OCI-LY7 (cell line): ENCODE measurements at regions not wholly inside any gene's neighbourhood (a gene's known extent, or its start where the extent isn't known, plus 50 kb on each side); places are given as distances from the start of the nearest gene placed in this dataset.

Experiments
- BruUV-seq: library from RNA; stranded (reverse); fragments of 400-500 nt; replicated peaks from 2 replicates; lab custom pipeline; 2021; lab: Mats Ljungman, UMichigan
- CTCF ChIA-PET: fragments of 300-600 bp; sonication (Branson Sonifier 250); formaldehyde crosslinking; loops from one replicate; lab custom pipeline; 2022; ENCODE audit warnings: antibody characterized with exemption; ENCODE audit not compliant: unreplicated experiment; lab: Charles Lee
- POLR2A ChIA-PET: fragments of 300-600 bp; sonication (Branson Sonifier 250); formaldehyde crosslinking; loops from one replicate; lab custom pipeline; 2022; ENCODE audit warnings: antibody characterized with exemption; lab: Charles Lee
- DNase-seq: peaks from one replicate; pipeline ENCODE4 v3.0.0-alpha.2; 2015; ENCODE audit warnings: low spot score
- H2AFZ ChIP-seq: fragments of 200-600 bp; sonication (generic), shearing (Covaris generic); 2 replicates; pipeline ENCODE4 v1.6.1; 2014; ENCODE audit warnings: mild to moderate bottlenecking, antibody characterized with exemption, low read length, moderate library complexity
- H3K27ac ChIP-seq: fragments of 200-600 bp; sonication (generic); 2 replicates; pipeline ENCODE4 v1.5.1; 2014; ENCODE audit warnings: mixed run types, low read depth, mild to moderate bottlenecking, moderate library complexity, low read length, inconsistent platforms; ENCODE audit not compliant: poor library complexity, severe bottlenecking
- H3K36me3 ChIP-seq: fragments of 200-600 bp; sonication (generic); 2 replicates; pipeline ENCODE4 v1.6.1; 2014; ENCODE audit warnings: mild to moderate bottlenecking, antibody characterized with exemption, low read length, moderate library complexity, mixed read lengths; ENCODE audit not compliant: insufficient read depth
- H3K4me1 ChIP-seq: fragments of 200-600 bp; sonication (generic); 2 replicates; pipeline ENCODE4 v1.5.1; 2014; ENCODE audit warnings: mild to moderate bottlenecking, low read length; ENCODE audit not compliant: insufficient read depth, poor library complexity, severe bottlenecking
- H3K4me2 ChIP-seq: fragments of 200-600 bp; sonication (generic); 2 replicates; pipeline ENCODE4 v1.6.1; 2014; ENCODE audit warnings: mild to moderate bottlenecking, low read length
- H3K4me3 ChIP-seq: fragments of 200-600 bp; sonication (generic); 2 replicates; pipeline ENCODE4 v1.5.1; 2014; ENCODE audit warnings: mild to moderate bottlenecking, low read depth, low read length; ENCODE audit not compliant: poor library complexity, severe bottlenecking
- H3K79me2 ChIP-seq: fragments of 200-600 bp; sonication (generic); 2 replicates; pipeline ENCODE4 v1.6.1; 2016; ENCODE audit warnings: low read depth, mild to moderate bottlenecking, low read length, moderate library complexity, mixed read lengths; ENCODE audit not compliant: insufficient read depth
- H3K9me2 ChIP-seq: fragments of 200-600 bp; sonication (generic); 2 replicates; pipeline ENCODE4 v1.6.1; 2016; ENCODE audit warnings: mild to moderate bottlenecking, low read length, mixed read lengths; ENCODE audit not compliant: insufficient read depth
- H3K9me3 ChIP-seq: fragments of 200-600 bp; sonication (generic); 2 replicates; pipeline ENCODE4 v1.6.1; 2014; ENCODE audit warnings: mild to moderate bottlenecking, mixed run types, low read length, mixed read lengths
- H4K20me1 ChIP-seq: fragments of 200-600 bp; sonication (generic); 2 replicates; pipeline ENCODE4 v1.6.1; 2014; ENCODE audit warnings: mild to moderate bottlenecking, antibody characterized with exemption, low read length, moderate library complexity, mixed read lengths; ENCODE audit not compliant: insufficient read depth
- CTCF ChIP-seq: fragments of 200-600 bp; sonication (generic); conservative IDR thresholded peaks from 2 replicates; pipeline ENCODE4 v1.5.1; 2014; ENCODE audit warnings: mild to moderate bottlenecking, antibody characterized with exemption, low read length, moderate library complexity, mixed read lengths
- EZH2phosphoT487 ChIP-seq: fragments of 200-600 bp; sonication (generic); IDR thresholded peaks from 2 replicates; pipeline ENCODE4 v1.6.1; 2018; ENCODE audit warnings: low read depth, borderline replicate concordance, mild to moderate bottlenecking, mixed run types, antibody characterized with exemption, low read length, moderate library complexity, mixed read lengths
- intact Hi-C: fragments of 100-400 bp; cut with micrococcal nuclease; formaldehyde crosslinking; loops from one replicate; pipeline ENCODE4 v1.10.0; 2022; ENCODE audit not compliant: unreplicated experiment

GRCh38 chr11:92685049-92685448 is 284.4 kb upstream of the MTNR1B start:
- no peaks in the 10 kb centered on the region for H3K36me3 ChIP-seq
- H4K20me1 ChIP-seq, result no peaks in the 10 kb centered on the region
- DNase-seq, result no peak
- no peak overlapping the region for H2AFZ ChIP-seq
- TF ChIP-seq CTCF (no peak), EZH2phosphoT487 (no peak)
- no TSS peak for BruUV-seq
- POLR2A ChIA-PET, result no interaction called here
- H3K27ac ChIP-seq, result no peak overlapping the region
- intact Hi-C loops, result no loop called here
- no peaks in the 10 kb centered on the region for H3K4me1 ChIP-seq
- no peak overlapping the region for H3K4me3 ChIP-seq
- no peak overlapping the region for H3K4me2 ChIP-seq
- no peaks in the 10 kb centered on the region for H3K9me2 ChIP-seq
- H3K79me2 ChIP-seq, result no peaks in the 10 kb centered on the region
- no peaks in the 10 kb centered on the region for H3K9me3 ChIP-seq
- CTCF ChIA-PET, result no interaction called here

GRCh38 chr11:92687724-92688123 is 281.7 kb upstream of the MTNR1B start:
- TF ChIP-seq EZH2phosphoT487 (no peak), CTCF (no peak)
- POLR2A ChIA-PET, result interaction anchor here (0.7 kb wide), 3 partner anchors 30 to 1931 kb away, joined by 3 read pairs; no protein-coding TSS in a partner anchor

GRCh38 chr11:92688416-92688815 is 281.0 kb upstream of the MTNR1B start:
- H2AFZ ChIP-seq, result no peak overlapping the region
- no peak overlapping the region for H3K4me2 ChIP-seq
- H3K4me1 ChIP-seq, result no peaks in the 10 kb centered on the region
- DNase-seq, result no peak
- ChIA-PET CTCF (no interaction called here), POLR2A (interaction anchor here (0.7 kb wide), 3 partner anchors 31 to 1932 kb away, joined by 3 read pairs; no protein-coding TSS in a partner anchor)
- intact Hi-C loops, result no loop called here
- no peaks in the 10 kb centered on the region for H3K36me3 ChIP-seq
- TF ChIP-seq CTCF (no peak), EZH2phosphoT487 (no peak)
- no peaks in the 10 kb centered on the region for H3K79me2 ChIP-seq
- no peaks in the 10 kb centered on the region for H3K9me3 ChIP-seq
- H3K4me3 ChIP-seq, result no peak overlapping the region
- H3K9me2 ChIP-seq, result no peaks in the 10 kb centered on the region
- no TSS peak for BruUV-seq
- H3K27ac ChIP-seq, result no peak overlapping the region
- no peaks in the 10 kb centered on the region for H4K20me1 ChIP-seq

More at GRCh38 chr11:92687724-92688123, 281.7 kb upstream of the MTNR1B start:
- Histone ChIP-seq H3K4me1 (no peaks in the 10 kb centered on the region), H3K4me3 (no peak overlapping the region), H3K27ac (no peak overlapping the region), H3K79me2 (no peaks in the 10 kb centered on the region), H3K4me2 (no peak overlapping the region), H3K9me2 (no peaks in the 10 kb centered on the region), H3K36me3 (no peaks in the 10 kb centered on the region), H2AFZ (no peak overlapping the region), H3K9me3 (no peaks in the 10 kb centered on the region), H4K20me1 (no peaks in the 10 kb centered on the region)
- no peak for DNase-seq
- intact Hi-C loops, result no loop called here
- no TSS peak for BruUV-seq
- CTCF ChIA-PET, result no interaction called here
